NCI-H526 (cell line): ENCODE measurements at regions not wholly inside any gene's neighbourhood (a gene's known extent, or its start where the extent isn't known, plus 50 kb on each side); places are given as distances from the start of the nearest gene placed in this dataset.
"Not testable (repeated sequence)": the region's sequence is repeated elsewhere in the genome, so short reads cannot be mapped to it uniquely, and the experiment has no call there.

Experiments
- DNase-seq, 2 experiments: peaks; one replicate each; lab custom pipeline; 2025; lab: John Stamatoyannopoulos, UW

- DNase-seq: no peak
Observed at GRCh38 chr4:128649161-128649560, 160.3 kb upstream of the JADE1 start.

- no peak for DNase-seq
Observed at GRCh38 chr4:128648021-128648420, 161.5 kb upstream of the JADE1 start.

GRCh38 chr4:128646893-128647292 lies 162.6 kb upstream of the JADE1 start:
- DNase-seq: peak in 1 of 2 experiments; percentile 11

- DNase-seq: not testable (repeated sequence)
Observed at GRCh38 chr4:128644693-128645654, 164.5 kb upstream of the JADE1 start.

GRCh38 chr4:128644107-128644506 lies 165.4 kb upstream of the JADE1 start:
- DNase-seq: not testable (repeated sequence)

- not testable (repeated sequence) for DNase-seq
Observed at GRCh38 chr4:128641566-128641965, 167.9 kb upstream of the JADE1 start.

GRCh38 chr4:128639541-128640270 lies 169.8 kb upstream of the JADE1 start:
- DNase-seq: no peak

- no peak for DNase-seq
Observed at GRCh38 chr4:128636906-128637305, 172.6 kb upstream of the JADE1 start.

- peak in 1 of 2 experiments; percentile 28 for DNase-seq
Observed at GRCh38 chr4:128635955-128636560, 173.4 kb upstream of the JADE1 start.

GRCh38 chr4:128635141-128635954 lies 174.2 kb upstream of the JADE1 start:
- no peak for DNase-seq

GRCh38 chr4:128633067-128633466 lies 176.4 kb upstream of the JADE1 start:
- DNase-seq: no peak

GRCh38 chr4:128630871-128631270 lies 178.6 kb upstream of the JADE1 start:
- no peak for DNase-seq

- no peak for DNase-seq
Observed at GRCh38 chr4:128623508-128624215, 185.8 kb upstream of the JADE1 start.

- not testable (repeated sequence) for DNase-seq
Observed at GRCh38 chr4:128620279-128620965, 189.1 kb upstream of the JADE1 start.

GRCh38 chr4:128615197-128615596 lies 194.3 kb upstream of the JADE1 start:
- DNase-seq: no peak

GRCh38 chr4:128608006-128608405 lies 201.5 kb upstream of the JADE1 start:
- no peak for DNase-seq

GRCh38 chr4:128606173-128606572 lies 203.3 kb upstream of the JADE1 start:
- no peak for DNase-seq

GRCh38 chr4:128604840-128605239 lies 204.7 kb upstream of the JADE1 start:
- peak; percentile 34 to 50 for DNase-seq

- DNase-seq: no peak
Observed at GRCh38 chr4:128604204-128604603, 205.3 kb upstream of the JADE1 start.

- no peak for DNase-seq
Observed at GRCh38 chr4:128603081-128603480, 206.4 kb upstream of the JADE1 start.
